T-cell (primary cell): ENCODE measurements at regions not wholly inside any gene's neighbourhood (a gene's known extent, or its start where the extent isn't known, plus 50 kb on each side); places are given as distances from the start of the nearest gene placed in this dataset.

Experiments used
- ATAC-seq, 4 experiments: fragments of 200-7000 bp in 3 of 4; fragments of 150-1000 bp in 1 of 4; cut with Tn5 transposase; replicated peaks in 1 of 4; 1 replicate in 3 of 4; 2 replicates in 1 of 4; pipeline ENCODE4 v1.10.0; 2021; ENCODE audit warnings: moderate library complexity in 3 of 4, mild to moderate bottlenecking in 2 of 4, moderate number of reproducible peaks in 1 of 4
- CTCF ChIA-PET, 2 donors: fragments of 300-600 bp; sonication (Branson Sonifier 250); formaldehyde crosslinking; loops; one replicate each; lab custom pipeline; 2022; ENCODE audit warnings: antibody characterized with exemption in 2 of 2; lab: Charles Lee
- POLR2A ChIA-PET, 2 donors: fragments of 300-600 bp; sonication (Branson Sonifier 250); formaldehyde crosslinking; loops; one replicate each; lab custom pipeline; 2022; ENCODE audit warnings: antibody characterized with exemption in 2 of 2; lab: Charles Lee
- DNase-seq, 35 experiments: peaks; one replicate each; pipeline versions ENCODE4 v3.0.0 to v3.0.0-alpha.2; 2013 to 2023
- H3K27ac ChIP-seq: one replicate; pipeline ENCODE4 v1.5.1; 2013; ENCODE audit warnings: low read length
- H3K27me3 ChIP-seq, 2 experiments: replicated peaks in 1 of 2; 1 replicate in 1 of 2; 2 replicates in 1 of 2; pipeline versions ENCODE4 v1.6.1 to v1.7.0; 2013; ENCODE audit warnings: low read length in 1 of 2, mixed read lengths in 1 of 2; ENCODE audit not compliant: control insufficient read depth in 2 of 2, insufficient read depth in 2 of 2; ENCODE audit errors: extremely low read depth in 1 of 2
- H3K36me3 ChIP-seq, 2 donors: 1 replicate in 1 of 2; 2 replicates in 1 of 2; pipeline versions ENCODE4 v1.6.1 to v1.7.0; 2013; ENCODE audit warnings: low read length in 1 of 2; ENCODE audit not compliant: control insufficient read depth in 2 of 2, insufficient read depth in 1 of 2; ENCODE audit errors: extremely low read depth in 1 of 2
- H3K4me1 ChIP-seq, 2 experiments: 1 replicate in 1 of 2; 2 replicates in 1 of 2; pipeline versions ENCODE4 v1.6.1 to v1.7.0; 2013; ENCODE audit warnings: low read length in 2 of 2, mixed read lengths in 1 of 2; ENCODE audit not compliant: insufficient read depth in 2 of 2, control insufficient read depth in 1 of 2; ENCODE audit errors: extremely low read depth in 1 of 2
- H3K4me3 ChIP-seq, 2 donors: 1 replicate in 1 of 2; 2 replicates in 1 of 2; pipeline versions ENCODE4 v1.5.1 to v1.7.0; 2013; ENCODE audit warnings: mild to moderate bottlenecking in 2 of 2, low read length in 1 of 2, moderate library complexity in 1 of 2; ENCODE audit not compliant: control insufficient read depth in 1 of 2; ENCODE audit errors: extremely low read depth in 1 of 2
- H3K9me3 ChIP-seq: 2 replicates; pipeline ENCODE4 v1.7.0; 2013
- H3K27ac Mint-ChIP-seq, 2 donors: one replicate each; pipeline ENCODE4 v1.8.0; 2020 to 2021; ENCODE audit warnings: mild to moderate bottlenecking in 2 of 2, mixed read lengths in 2 of 2
- H3K27me3 Mint-ChIP-seq, 2 donors: one replicate each; pipeline ENCODE4 v1.8.0; 2021 to 2022; ENCODE audit warnings: mixed read lengths in 2 of 2
- H3K36me3 Mint-ChIP-seq: one replicate; pipeline ENCODE4 v1.8.0; 2021; ENCODE audit warnings: mixed read lengths
- H3K4me1 Mint-ChIP-seq, 3 donors: one replicate each; pipeline ENCODE4 v1.8.0; 2020 to 2022; ENCODE audit warnings: mixed read lengths in 3 of 3, mild to moderate bottlenecking in 1 of 3
- H3K4me3 Mint-ChIP-seq, 3 donors: one replicate each; pipeline ENCODE4 v1.8.0; 2020 to 2022; ENCODE audit warnings: mild to moderate bottlenecking in 3 of 3, mixed read lengths in 3 of 3, moderate library complexity in 3 of 3
- H3K9me3 Mint-ChIP-seq, 3 donors: one replicate each; pipeline ENCODE4 v1.8.0; 2020 to 2022; ENCODE audit warnings: mixed read lengths in 3 of 3
- WGBS: methylation state at CpG from one replicate; pipeline ENCODE4 v1.1.5; 2013; ENCODE audit warnings: missing lambda C conversion rate; ENCODE audit not compliant: insufficient coverage; 5-methylcytosine and 5-hydroxymethylcytosine counted together

- POLR2A ChIA-PET = no interaction called here
- no peaks in the 10 kb centered on the region for H3K4me1 Mint-ChIP-seq
- H3K36me3 Mint-ChIP-seq = no peaks in the 10 kb centered on the region
- Histone ChIP-seq H3K27me3 (no peaks in the 10 kb centered on the region), H3K36me3 (no peaks in the 10 kb centered on the region), H3K4me1 (no peaks in the 10 kb centered on the region), H3K4me3 (no peak overlapping the region), H3K27ac (no peak overlapping the region), H3K9me3 (no peaks in the 10 kb centered on the region)
- DNase-seq (no peak), ATAC-seq (no peak)
- H3K4me3 Mint-ChIP-seq = no peak overlapping the region
- CTCF ChIA-PET = no interaction called here
- no peak overlapping the region for H3K27ac Mint-ChIP-seq
- peaks cover 3 to 41% of the 10 kb centered on the region in 2 donors for H3K27me3 Mint-ChIP-seq
- no peaks in the 10 kb centered on the region for H3K9me3 Mint-ChIP-seq
- no CpG with 5 or more reads among the region's 4 CpGs for WGBS
Measured at GRCh38 chrX:137646472-137646871, 80.5 kb downstream of the ZIC3 start.

DNA sequence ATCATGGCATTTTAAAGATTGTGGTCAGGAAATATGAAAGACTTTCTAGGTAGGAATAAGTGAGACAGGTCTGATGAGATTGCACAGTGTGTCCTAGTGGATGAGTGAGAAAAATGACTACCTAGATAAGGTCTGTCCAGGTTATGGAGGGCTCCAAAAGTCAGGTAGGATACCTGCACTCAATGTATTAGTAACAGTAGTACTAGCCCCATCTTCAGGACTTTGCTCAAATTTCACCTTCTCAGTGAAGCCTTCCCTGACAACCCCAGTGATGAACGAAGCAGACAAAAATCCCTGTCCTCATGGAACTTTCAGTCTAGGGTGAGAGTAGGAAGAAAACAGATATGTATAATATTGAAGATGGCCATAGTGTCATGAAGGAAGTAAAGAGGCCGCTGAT, 85.7 kb downstream of the ZIC3 start:
- Mint-ChIP-seq H3K4me3 (no peak overlapping the region), H3K27ac (no peak overlapping the region), H3K36me3 (no peaks in the 10 kb centered on the region), H3K4me1 (no peaks in the 10 kb centered on the region), H3K9me3 (no peaks in the 10 kb centered on the region), H3K27me3 (peaks cover 0 to 15% of the 10 kb centered on the region in 2 donors)
- Histone ChIP-seq H3K27me3 (no peaks in the 10 kb centered on the region), H3K4me1 (no peaks in the 10 kb centered on the region), H3K9me3 (no peaks in the 10 kb centered on the region), H3K36me3 (no peaks in the 10 kb centered on the region), H3K27ac (no peak overlapping the region), H3K4me3 (no peak overlapping the region)
- ChIA-PET POLR2A (no interaction called here), CTCF (no interaction called here)
- ATAC-seq (no peak), DNase-seq (no peak)
- no CpG with 5 or more reads among the region's 2 CpGs for WGBS

DNA sequence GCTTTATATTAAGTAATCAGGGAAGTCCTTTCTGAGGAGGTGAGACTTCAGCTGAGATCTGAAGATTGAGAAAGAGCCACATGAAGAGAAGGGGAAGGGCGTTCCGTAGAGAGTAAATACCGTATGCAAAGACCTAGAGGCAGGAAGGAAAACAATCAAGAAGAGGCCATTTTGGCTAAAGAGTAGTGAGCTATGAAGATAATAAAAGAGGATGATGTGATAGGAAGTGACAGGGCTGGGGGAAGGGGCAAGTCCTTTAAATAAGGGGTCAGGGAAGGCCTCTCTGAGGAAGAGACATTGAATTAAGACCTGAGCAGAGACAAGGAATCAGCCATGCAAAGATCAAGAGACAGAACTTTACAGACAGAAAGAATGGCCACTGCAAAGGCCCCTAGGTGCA, 86.2 kb downstream of the ZIC3 start:
- Histone ChIP-seq H3K36me3 (no peaks in the 10 kb centered on the region), H3K9me3 (no peaks in the 10 kb centered on the region), H3K27ac (no peak overlapping the region), H3K27me3 (no peaks in the 10 kb centered on the region), H3K4me1 (no peaks in the 10 kb centered on the region), H3K4me3 (no peak overlapping the region)
- Mint-ChIP-seq H3K36me3 (no peaks in the 10 kb centered on the region), H3K27me3 (peaks cover 0 to 12% of the 10 kb centered on the region in 2 donors), H3K4me3 (no peak overlapping the region), H3K27ac (no peak overlapping the region), H3K4me1 (no peaks in the 10 kb centered on the region), H3K9me3 (no peaks in the 10 kb centered on the region)
- CTCF ChIA-PET = no interaction called here
- DNase-seq = no peak
- no CpG with 5 or more reads among the region's 3 CpGs for WGBS
- POLR2A ChIA-PET = no interaction called here
- ATAC-seq = no peak

- Histone ChIP-seq H3K4me3 (no peak overlapping the region), H3K9me3 (no peaks in the 10 kb centered on the region), H3K4me1 (no peaks in the 10 kb centered on the region), H3K27me3 (no peaks in the 10 kb centered on the region), H3K27ac (no peak overlapping the region), H3K36me3 (no peaks in the 10 kb centered on the region)
- no peaks in the 10 kb centered on the region for H3K4me1 Mint-ChIP-seq
- H3K27ac Mint-ChIP-seq = no peak overlapping the region
- peaks cover 0 to 4% of the 10 kb centered on the region in 2 donors for H3K27me3 Mint-ChIP-seq
- H3K4me3 Mint-ChIP-seq = no peak overlapping the region
- ChIA-PET CTCF (no interaction called here), POLR2A (no interaction called here)
- no peak for DNase-seq
- no peaks in the 10 kb centered on the region for H3K9me3 Mint-ChIP-seq
- no peaks in the 10 kb centered on the region for H3K36me3 Mint-ChIP-seq
- ATAC-seq = no peak
Measured at GRCh38 chrX:137654481-137654880, 88.6 kb downstream of the ZIC3 start.

DNA sequence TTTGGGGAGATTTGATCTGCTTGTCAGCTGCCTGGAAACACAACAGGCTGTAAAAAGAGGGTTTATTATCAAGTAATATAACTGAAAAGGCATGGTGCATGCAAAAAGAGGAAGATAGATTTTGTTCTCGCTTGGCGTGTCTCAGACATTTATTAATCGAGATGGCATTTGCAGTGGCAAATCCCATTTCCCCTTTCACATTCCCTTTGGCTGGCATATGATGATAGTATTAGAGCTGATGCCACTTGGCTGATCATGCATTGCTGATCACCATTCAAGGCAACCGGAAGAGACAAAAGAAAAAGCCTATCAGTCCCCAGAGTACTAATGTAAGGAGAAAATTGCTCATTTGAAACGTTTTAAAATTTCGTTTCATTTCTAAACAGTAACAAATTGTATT, 101.8 kb downstream of the ZIC3 start:
- Mint-ChIP-seq H3K4me1 (no peaks in the 10 kb centered on the region), H3K27me3 (peaks cover 0 to 28% of the 10 kb centered on the region in 2 donors), H3K27ac (no peak overlapping the region), H3K36me3 (no peaks in the 10 kb centered on the region), H3K4me3 (no peak overlapping the region), H3K9me3 (peaks cover 0 to 6% (median 0%) of the 10 kb centered on the region in 3 donors)
- ChIA-PET CTCF (no interaction called here), POLR2A (no interaction called here)
- WGBS = no CpG with 5 or more reads among the region's 6 CpGs
- Histone ChIP-seq H3K9me3 (no peaks in the 10 kb centered on the region), H3K4me3 (no peak overlapping the region), H3K36me3 (no peaks in the 10 kb centered on the region), H3K27me3 (no peaks in the 10 kb centered on the region), H3K4me1 (no peaks in the 10 kb centered on the region), H3K27ac (no peak overlapping the region)
- ATAC-seq (no peak), DNase-seq (no peak)

DNA sequence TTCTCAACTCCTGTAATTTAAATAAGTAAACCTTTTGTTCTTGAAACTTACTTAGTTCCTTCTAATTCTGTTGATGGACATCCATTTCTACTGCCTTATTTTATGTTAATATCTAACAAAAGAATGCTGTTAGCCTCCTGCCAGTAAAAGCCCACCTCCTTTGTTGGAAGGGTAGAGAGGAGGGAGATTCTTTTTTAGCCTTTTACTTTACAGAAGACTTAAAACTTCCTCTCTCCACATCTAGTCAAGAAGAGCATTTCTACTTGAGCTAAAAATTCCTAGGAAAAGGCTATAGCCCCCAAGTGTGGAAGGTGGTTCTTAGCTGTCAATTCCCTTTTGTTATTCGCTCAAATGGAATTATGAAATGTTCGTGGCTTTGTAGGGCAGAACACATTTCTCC, 118.7 kb downstream of the ZIC3 start:
- no peak for ATAC-seq
- Mint-ChIP-seq H3K36me3 (no peaks in the 10 kb centered on the region), H3K27ac (no peak overlapping the region), H3K4me3 (no peak overlapping the region), H3K4me1 (no peaks in the 10 kb centered on the region), H3K27me3 (peaks cover 0 to 6% of the 10 kb centered on the region in 2 donors), H3K9me3 (no peaks in the 10 kb centered on the region)
- no peak for DNase-seq
- no CpG with 5 or more reads among the region's 2 CpGs for WGBS
- ChIA-PET CTCF (no interaction called here), POLR2A (no interaction called here)
- Histone ChIP-seq H3K9me3 (no peaks in the 10 kb centered on the region), H3K36me3 (no peaks in the 10 kb centered on the region), H3K27me3 (no peaks in the 10 kb centered on the region), H3K4me3 (no peak overlapping the region), H3K27ac (no peak overlapping the region), H3K4me1 (no peaks in the 10 kb centered on the region)

- Mint-ChIP-seq H3K4me1 (no peaks in the 10 kb centered on the region), H3K9me3 (no peaks in the 10 kb centered on the region), H3K27ac (no peak overlapping the region), H3K36me3 (no peaks in the 10 kb centered on the region), H3K27me3 (peaks cover 0 to 24% of the 10 kb centered on the region in 2 donors), H3K4me3 (no peak overlapping the region)
- no peak overlapping the region for H3K27ac ChIP-seq
- no peaks in the 10 kb centered on the region for H3K36me3 ChIP-seq
- DNase-seq (no peak), ATAC-seq (no peak)
- H3K4me1 ChIP-seq = no peaks in the 10 kb centered on the region
- H3K9me3 ChIP-seq = no peaks in the 10 kb centered on the region
- ChIA-PET CTCF (no interaction called here), POLR2A (no interaction called here)
- no peak overlapping the region for H3K4me3 ChIP-seq
- H3K27me3 ChIP-seq = no peaks in the 10 kb centered on the region
Measured at GRCh38 chrX:137695417-137695816, 129.5 kb downstream of the ZIC3 start.
